Erythroblast (primary cell): ENCODE measurements at regions not wholly inside any gene's neighbourhood (a gene's known extent, or its start where the extent isn't known, plus 50 kb on each side); places are given as distances from the start of the nearest gene placed in this dataset.

Experiments used
- GATA1 ChIP-seq: IDR thresholded peaks from 2 replicates; pipeline ENCODE4 v1.6.1; 2011; ENCODE audit warnings: low read depth, mild to moderate bottlenecking, control low read depth, low read length, moderate library complexity
- POLR2A ChIP-seq: IDR thresholded peaks from 2 replicates; pipeline ENCODE4 v1.6.1; 2011; ENCODE audit warnings: mild to moderate bottlenecking, low read length

- TF ChIP-seq POLR2A (no peak), GATA1 (no peak)
These were observed 508.9 kb upstream of the SULF2 start for GRCh38 chr20:48294196-48294595.
